LNCaP clone FGC (cell line): ENCODE measurements at regions not wholly inside any gene's neighbourhood (a gene's known extent, or its start where the extent isn't known, plus 50 kb on each side); places are given as distances from the start of the nearest gene placed in this dataset.

ENCODE experiments used
- DNase-seq: peaks from one replicate; pipeline ENCODE4 v3.0.0-alpha.2; 2011; ENCODE audit warnings: low read depth
- H3K4me3 ChIP-seq: 2 replicates; pipeline ENCODE4 v1.5.1; 2011; ENCODE audit warnings: mild to moderate bottlenecking, low read depth, low read length, control low read depth
- TF ChIP-seq, protein P1 (sequence below): IDR thresholded peaks from 2 replicates; pipeline ENCODE4 v1.5.1; 2012; ENCODE audit warnings: mild to moderate bottlenecking; ENCODE audit not compliant: control insufficient read depth, insufficient read depth; ENCODE audit errors: extremely low read depth

DNA sequence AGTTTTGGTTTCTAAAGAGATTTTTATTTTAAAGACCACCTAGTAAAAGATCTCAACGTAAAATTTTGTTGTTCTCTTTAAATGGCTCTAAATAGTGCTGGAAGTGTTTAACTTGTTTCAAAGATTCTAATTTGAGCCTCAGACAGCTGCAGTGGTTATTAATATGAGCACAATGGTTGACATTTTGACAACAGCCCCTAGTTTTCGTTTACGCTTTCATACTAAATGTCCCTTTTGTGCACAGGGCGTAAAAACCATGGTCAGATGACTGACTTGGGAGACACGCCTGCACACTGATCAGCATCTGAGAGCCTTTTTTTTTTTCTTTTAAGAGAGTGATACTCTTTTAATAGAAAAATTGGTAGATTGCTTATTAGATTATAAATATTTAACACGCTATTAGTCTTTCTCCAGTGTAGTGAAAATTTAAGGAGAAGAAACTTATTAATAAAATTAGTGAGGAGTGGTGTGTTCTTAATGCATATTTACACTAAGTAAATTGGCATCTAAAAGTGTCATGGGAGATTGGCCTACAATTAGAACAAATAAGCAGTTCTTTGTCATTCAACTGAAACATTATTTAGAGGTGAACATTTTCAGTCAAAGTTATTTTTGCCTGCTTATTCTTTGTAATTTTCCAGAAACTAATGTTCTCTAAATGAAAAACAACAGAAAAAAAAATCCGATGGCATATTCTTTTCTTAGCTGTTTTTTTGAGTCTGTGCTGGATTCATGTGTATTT, 182.8 kb upstream of the PHYHIPL start:
- TF ChIP-seq, protein P1, sequence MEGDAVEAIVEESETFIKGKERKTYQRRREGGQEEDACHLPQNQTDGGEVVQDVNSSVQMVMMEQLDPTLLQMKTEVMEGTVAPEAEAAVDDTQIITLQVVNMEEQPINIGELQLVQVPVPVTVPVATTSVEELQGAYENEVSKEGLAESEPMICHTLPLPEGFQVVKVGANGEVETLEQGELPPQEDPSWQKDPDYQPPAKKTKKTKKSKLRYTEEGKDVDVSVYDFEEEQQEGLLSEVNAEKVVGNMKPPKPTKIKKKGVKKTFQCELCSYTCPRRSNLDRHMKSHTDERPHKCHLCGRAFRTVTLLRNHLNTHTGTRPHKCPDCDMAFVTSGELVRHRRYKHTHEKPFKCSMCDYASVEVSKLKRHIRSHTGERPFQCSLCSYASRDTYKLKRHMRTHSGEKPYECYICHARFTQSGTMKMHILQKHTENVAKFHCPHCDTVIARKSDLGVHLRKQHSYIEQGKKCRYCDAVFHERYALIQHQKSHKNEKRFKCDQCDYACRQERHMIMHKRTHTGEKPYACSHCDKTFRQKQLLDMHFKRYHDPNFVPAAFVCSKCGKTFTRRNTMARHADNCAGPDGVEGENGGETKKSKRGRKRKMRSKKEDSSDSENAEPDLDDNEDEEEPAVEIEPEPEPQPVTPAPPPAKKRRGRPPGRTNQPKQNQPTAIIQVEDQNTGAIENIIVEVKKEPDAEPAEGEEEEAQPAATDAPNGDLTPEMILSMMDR: no peak
- H3K4me3 ChIP-seq: no peak overlapping the region
- no peak for DNase-seq

DNA sequence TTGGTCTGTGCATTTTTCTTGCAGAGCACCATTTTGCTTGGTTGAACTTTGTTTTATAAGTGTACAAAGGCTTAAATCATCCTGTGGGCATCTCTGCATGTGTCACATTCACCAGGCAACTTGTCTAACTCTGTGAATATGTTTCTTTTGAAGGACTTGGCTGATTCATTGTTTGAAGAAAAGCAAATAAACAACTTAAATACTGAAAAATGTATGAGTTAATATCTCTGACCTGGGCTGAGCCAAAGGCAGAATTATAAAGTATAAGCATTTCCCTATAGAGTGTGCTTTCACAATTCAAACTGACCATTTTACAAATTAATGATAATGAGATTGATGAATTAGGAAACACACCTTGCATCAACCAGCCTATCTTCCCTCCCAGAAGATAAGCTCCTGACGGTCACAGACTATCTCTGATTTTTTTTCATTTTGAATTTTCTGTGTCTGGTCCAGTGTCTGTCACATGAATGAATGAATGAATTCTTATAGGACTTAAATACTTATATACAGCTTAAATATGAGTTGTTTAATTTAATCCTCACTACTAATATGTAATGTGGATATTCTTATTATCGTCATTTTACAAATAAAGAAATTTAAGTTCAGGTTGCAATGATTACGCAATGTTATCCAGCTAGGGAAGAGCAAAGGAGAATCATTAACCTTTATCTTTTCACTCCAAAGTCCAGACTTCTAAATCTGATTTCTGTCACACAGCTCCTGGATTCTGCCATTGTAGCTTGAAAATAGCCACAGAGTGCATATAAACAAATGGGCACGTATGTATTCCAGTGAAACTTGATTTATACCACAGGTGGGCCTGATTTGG, 182.0 kb upstream of the PHYHIPL start:
- no peak for DNase-seq
- H3K4me3 ChIP-seq: no peak overlapping the region
- TF ChIP-seq, protein P1: no peak

DNA sequence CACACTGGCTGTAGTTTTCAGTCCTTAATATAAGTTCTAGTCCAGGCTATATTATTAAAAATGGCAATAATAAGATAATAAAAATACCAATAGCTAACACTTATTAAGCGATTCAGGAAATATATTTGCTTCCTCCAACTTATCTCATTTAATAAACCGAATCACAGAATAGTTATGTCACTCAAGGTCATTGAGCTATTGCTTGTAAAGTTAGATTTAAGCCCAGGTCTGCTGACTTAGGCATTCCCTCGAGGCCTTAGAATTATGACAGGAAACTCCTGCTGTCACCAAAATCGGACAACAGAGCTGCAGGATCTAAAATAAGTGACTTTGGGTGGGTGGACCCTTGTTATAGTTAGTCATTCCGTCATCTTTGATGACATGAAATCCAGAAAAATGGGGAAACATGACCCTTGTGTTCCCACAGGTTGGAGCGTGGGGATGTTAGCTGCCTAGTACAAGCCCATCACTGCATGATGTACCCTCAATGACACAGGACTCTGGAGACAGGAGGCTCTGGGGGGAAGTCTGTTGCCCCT, 181.3 kb upstream of the PHYHIPL start:
- no peak for DNase-seq
- H3K4me3 ChIP-seq: no peak overlapping the region
- TF ChIP-seq, protein P1: no peak

DNA sequence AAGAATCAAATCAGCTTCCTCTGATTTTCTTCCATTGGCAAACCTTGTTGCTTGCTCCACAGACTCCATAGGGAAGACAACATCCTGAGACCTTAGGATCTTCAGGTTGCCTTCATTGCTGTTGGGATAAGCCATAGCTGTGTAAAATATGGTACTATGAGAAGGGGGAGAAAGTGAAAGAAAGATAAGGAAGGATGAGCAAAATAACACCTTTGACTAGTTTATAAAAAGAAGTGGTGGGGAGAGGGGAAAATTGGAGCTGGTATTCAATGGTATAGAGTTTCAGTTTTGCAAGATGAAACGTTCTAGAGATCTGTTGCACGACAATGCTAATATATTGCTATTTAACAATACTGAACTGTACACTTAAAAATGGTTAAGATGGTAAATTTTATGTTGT, 180.4 kb upstream of the PHYHIPL start:
- no peak for DNase-seq
- H3K4me3 ChIP-seq: no peak overlapping the region
- TF ChIP-seq, protein P1: no peak

DNA sequence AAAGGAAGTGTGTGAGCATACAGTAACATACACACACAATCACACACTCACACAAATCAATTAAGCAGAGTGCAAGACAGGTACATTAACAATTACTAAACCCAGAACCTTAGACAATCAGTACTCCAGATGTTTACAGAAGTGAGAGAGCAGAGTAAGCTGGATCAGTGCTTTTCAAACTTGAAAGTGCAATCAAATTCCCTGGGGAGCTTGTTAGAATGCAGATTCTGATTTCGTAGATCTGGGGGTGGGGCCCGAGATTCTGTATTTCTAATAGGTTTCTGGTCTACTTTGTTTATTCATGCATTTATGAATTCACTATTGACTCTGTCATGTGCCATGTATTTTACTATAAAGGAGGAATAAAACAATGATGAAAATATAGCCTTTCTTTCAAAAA, 179.6 kb upstream of the PHYHIPL start:
- no peak for DNase-seq
- H3K4me3 ChIP-seq: no peak overlapping the region
- TF ChIP-seq, protein P1: no peak

DNA sequence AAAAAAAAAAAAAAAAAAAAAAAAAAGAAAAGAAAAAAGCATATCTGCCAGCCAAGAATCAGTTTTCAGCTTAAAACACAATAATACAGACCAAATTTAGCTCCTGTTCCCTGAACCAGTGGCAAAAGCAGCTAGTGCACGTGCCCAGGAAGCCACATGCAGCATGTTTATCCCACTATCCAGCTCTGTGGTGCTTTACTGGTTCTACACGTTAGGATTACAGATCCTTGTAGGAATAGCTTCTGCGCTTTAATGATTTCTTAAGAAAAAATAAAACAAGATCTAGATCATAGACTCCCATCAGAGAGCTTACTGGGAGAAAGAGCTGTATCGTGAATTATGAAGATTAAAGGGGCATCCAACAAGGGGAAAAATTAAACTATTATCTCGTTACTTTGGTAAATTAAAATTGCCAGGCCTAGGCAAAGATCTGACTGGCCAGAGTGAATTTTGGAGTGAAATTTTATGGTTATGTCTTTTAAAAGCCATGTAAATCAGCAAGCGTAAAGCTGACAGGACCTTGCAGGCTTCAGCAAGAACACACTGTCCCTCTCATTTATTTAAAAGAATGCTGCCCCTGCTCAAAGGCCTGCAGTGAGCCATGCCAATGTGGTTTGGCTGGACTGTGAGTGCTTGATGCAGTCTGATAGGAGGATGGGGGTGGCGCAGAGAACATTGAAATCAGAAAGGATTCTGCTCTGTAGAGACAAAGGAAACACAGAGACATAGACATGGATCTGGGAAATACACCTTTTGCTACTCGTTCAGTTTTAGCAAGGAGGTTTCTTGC, 177.3 kb upstream of the PHYHIPL start:
- DNase-seq: peak; percentile 63
- TF ChIP-seq, protein P1: no peak
- no peak overlapping the region for H3K4me3 ChIP-seq
